Esophagus squamous epithelium (tissue), 5 donors: ENCODE measurements at regions not wholly inside any gene's neighbourhood (a gene's known extent, or its start where the extent isn't known, plus 50 kb on each side); places are given as distances from the start of the nearest gene placed in this dataset.

Experiments
- DNase-seq: peaks from one replicate; lab custom pipeline; 2025; lab: John Stamatoyannopoulos, UW
- H3K27ac ChIP-seq, 4 donors: fragments of 200-600 bp; sonication (generic); one replicate each; pipeline ENCODE4 v1.5.1; 2016 to 2019; ENCODE audit warnings: mild to moderate bottlenecking in 1 of 4
- H3K27me3 ChIP-seq, 4 donors: fragments of 200-600 bp; sonication (generic); 1 replicate in 3 of 4; 2 replicates in 1 of 4; pipeline versions ENCODE4 v1.5.1 to v1.6.0; 2017 to 2021; ENCODE audit warnings: antibody characterized with exemption in 1 of 4
- H3K36me3 ChIP-seq, 3 donors: fragments of 200-600 bp; sonication (generic); one replicate each; pipeline ENCODE4 v1.5.1; 2016 to 2019
- H3K4me1 ChIP-seq, 3 donors: fragments of 200-600 bp; sonication (generic); one replicate each; pipeline ENCODE4 v1.5.1; 2017 to 2019
- H3K4me3 ChIP-seq, 4 donors: fragments of 200-600 bp; sonication (generic); 1 replicate in 3 of 4; 2 replicates in 1 of 4; pipeline ENCODE4 v1.5.1; 2016 to 2019; ENCODE audit warnings: mild to moderate bottlenecking in 2 of 4, moderate library complexity in 1 of 4
- H3K9me3 ChIP-seq, 3 donors: fragments of 200-600 bp; sonication (generic); one replicate each; pipeline ENCODE4 v1.5.1; 2016 to 2019
- POLR2A ChIP-seq, 4 donors: fragments of 450-650 bp; IDR thresholded peaks; one replicate each; pipeline ENCODE4 v1.6.1; 2017; ENCODE audit warnings: antibody characterized with exemption in 4 of 4, mild to moderate bottlenecking in 4 of 4, moderate library complexity in 3 of 4
- WGBS, 2 donors: methylation state at CpG; one replicate each; pipeline ENCODE4 v1.1.5; 2018; 5-methylcytosine and 5-hydroxymethylcytosine counted together
- intact Hi-C: fragments of 100-400 bp; cut with DNase I; formaldehyde crosslinking; loops from one replicate; pipeline ENCODE4 v1.15.0; 2022
- TF ChIP-seq, protein P1 (sequence below), 6 experiments: fragments of 450-650 bp in 4 of 6; fragments of 200-600 bp in 2 of 6; sonication (generic) in 2 of 6; IDR thresholded peaks; one replicate each; pipeline ENCODE4 v1.5.1; 2016 to 2019; ENCODE audit warnings: antibody characterized with exemption in 6 of 6, mild to moderate bottlenecking in 4 of 6, moderate library complexity in 4 of 6
- donor health status: DM: yes; HTN: yes; CAD: no.

- intact Hi-C loops: no loop called here
- 61 to 69% methylated on average over 4 of the region's 4 CpGs for WGBS, 2 donors
- Histone ChIP-seq H3K27me3 (no peaks in the 10 kb centered on the region), H3K27ac (no peak overlapping the region), H3K4me1 (no peaks in the 10 kb centered on the region), H3K4me3 (no peak overlapping the region), H3K9me3 (no peaks in the 10 kb centered on the region), H3K36me3 (no peaks in the 10 kb centered on the region)
- DNase-seq: no peak
- TF ChIP-seq POLR2A (IDR thresholded peaks at IDR 0.05): no peak
- TF ChIP-seq, protein P1, sequence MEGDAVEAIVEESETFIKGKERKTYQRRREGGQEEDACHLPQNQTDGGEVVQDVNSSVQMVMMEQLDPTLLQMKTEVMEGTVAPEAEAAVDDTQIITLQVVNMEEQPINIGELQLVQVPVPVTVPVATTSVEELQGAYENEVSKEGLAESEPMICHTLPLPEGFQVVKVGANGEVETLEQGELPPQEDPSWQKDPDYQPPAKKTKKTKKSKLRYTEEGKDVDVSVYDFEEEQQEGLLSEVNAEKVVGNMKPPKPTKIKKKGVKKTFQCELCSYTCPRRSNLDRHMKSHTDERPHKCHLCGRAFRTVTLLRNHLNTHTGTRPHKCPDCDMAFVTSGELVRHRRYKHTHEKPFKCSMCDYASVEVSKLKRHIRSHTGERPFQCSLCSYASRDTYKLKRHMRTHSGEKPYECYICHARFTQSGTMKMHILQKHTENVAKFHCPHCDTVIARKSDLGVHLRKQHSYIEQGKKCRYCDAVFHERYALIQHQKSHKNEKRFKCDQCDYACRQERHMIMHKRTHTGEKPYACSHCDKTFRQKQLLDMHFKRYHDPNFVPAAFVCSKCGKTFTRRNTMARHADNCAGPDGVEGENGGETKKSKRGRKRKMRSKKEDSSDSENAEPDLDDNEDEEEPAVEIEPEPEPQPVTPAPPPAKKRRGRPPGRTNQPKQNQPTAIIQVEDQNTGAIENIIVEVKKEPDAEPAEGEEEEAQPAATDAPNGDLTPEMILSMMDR (IDR thresholded peaks at IDR 0.05): no peak
These were observed 2361.9 kb downstream of the ARAP2 start for GRCh38 chr4:33882246-33882990.

GRCh38 chr4:33883111-33883510, 2361.2 kb downstream of the ARAP2 start:
- DNase-seq: no peak
- Histone ChIP-seq H3K36me3 (no peaks in the 10 kb centered on the region), H3K27me3 (no peaks in the 10 kb centered on the region), H3K9me3 (no peaks in the 10 kb centered on the region), H3K4me3 (no peak overlapping the region), H3K4me1 (no peaks in the 10 kb centered on the region), H3K27ac (no peak overlapping the region)
- TF ChIP-seq, protein P1 (IDR thresholded peaks at IDR 0.05): no peak
- TF ChIP-seq POLR2A (IDR thresholded peaks at IDR 0.05): no peak
- intact Hi-C loops: no loop called here

DNA sequence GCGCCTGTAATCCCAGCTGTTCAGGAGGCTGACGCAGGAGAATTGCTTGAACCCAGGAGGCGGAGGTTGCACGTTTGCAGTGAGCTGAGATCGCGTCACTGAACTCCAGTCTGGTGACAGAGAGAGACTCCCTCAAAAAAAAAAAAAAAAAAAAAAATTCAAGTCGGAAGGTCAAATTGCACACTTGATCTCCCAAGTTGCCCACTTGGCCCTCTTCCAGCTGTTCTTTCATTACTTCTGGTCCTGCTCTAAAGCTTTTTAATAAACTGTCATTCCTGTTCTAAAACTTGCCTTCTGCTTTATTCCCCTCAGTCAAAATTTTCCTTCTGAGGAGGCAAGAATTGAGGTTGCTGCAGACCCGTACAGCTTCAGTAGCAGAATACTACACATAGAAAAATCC, 2358.0 kb downstream of the ARAP2 start:
- H3K4me1 ChIP-seq: no peaks in the 10 kb centered on the region
- DNase-seq: no peak
- H3K27ac ChIP-seq: no peak overlapping the region
- no peaks in the 10 kb centered on the region for H3K36me3 ChIP-seq
- intact Hi-C loops: no loop called here
- no peaks in the 10 kb centered on the region for H3K9me3 ChIP-seq
- no peak overlapping the region for H3K4me3 ChIP-seq
- 84 to 92% methylated on average over 8 of the region's 8 CpGs for WGBS, 2 donors
- H3K27me3 ChIP-seq: no peaks in the 10 kb centered on the region
- TF ChIP-seq, protein P1 (IDR thresholded peaks at IDR 0.05): no peak
- TF ChIP-seq POLR2A (IDR thresholded peaks at IDR 0.05): no peak

DNA sequence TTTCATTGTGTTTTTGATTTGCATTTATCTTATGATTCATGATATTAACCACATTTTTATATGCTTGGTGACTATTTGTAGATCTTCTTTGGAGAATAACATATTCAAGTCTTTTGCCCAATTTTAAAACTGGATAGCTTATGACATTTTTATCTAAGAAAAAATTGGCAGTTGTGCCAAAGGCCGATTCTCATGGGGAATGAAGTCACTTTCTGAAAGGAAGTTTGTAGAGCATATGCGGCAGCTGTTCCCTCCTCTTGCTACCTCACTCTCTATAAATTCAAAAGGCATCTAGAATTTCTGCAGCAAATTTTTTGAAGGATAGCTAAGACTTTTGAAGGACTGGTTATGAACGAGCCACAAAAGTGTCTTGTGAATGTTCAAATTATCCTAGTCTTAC, 2353.5 kb downstream of the ARAP2 start:
- H3K36me3 ChIP-seq: no peaks in the 10 kb centered on the region
- DNase-seq: no peak
- intact Hi-C loops: no loop called here

DNA sequence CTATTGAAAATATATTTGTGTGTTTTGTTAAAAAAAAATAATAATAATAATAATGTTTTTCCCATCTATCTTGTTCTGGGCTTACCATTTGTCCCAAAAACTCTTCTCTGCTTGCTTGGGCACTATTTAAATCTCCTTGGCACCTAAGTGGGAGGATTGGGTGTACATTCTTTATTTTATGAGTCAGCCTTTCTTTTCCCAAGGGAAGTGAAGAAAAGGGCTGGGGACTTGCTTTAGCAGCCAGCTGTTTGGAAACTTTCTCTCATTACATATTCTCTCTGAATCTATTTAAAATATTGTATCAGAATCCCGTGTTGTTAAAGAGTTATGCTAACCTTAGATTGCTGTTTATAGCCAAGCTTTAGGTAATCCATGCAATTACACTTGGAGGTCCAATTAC, 2332.4 kb downstream of the ARAP2 start:
- no peak for DNase-seq
- no peaks in the 10 kb centered on the region for H3K36me3 ChIP-seq
- H3K4me3 ChIP-seq: no peak overlapping the region
- no peak overlapping the region for H3K27ac ChIP-seq
- no peaks in the 10 kb centered on the region for H3K9me3 ChIP-seq
- TF ChIP-seq POLR2A (IDR thresholded peaks at IDR 0.05): no peak
- TF ChIP-seq, protein P1 (IDR thresholded peaks at IDR 0.05): no peak
- 60 to 72% methylated on average over 1 of the region's 1 CpG for WGBS, 2 donors
- intact Hi-C loops: no loop called here
- H3K27me3 ChIP-seq: no peaks in the 10 kb centered on the region
- H3K4me1 ChIP-seq: no peaks in the 10 kb centered on the region

More for the DNA sequence above, 2353.5 kb downstream of the ARAP2 start:
- TF ChIP-seq, protein P1 (IDR thresholded peaks at IDR 0.05): no peak
- no peak for TF ChIP-seq POLR2A (IDR thresholded peaks at IDR 0.05)
- Histone ChIP-seq H3K27ac (no peak overlapping the region), H3K4me1 (no peaks in the 10 kb centered on the region), H3K4me3 (no peak overlapping the region), H3K27me3 (no peaks in the 10 kb centered on the region), H3K9me3 (no peaks in the 10 kb centered on the region)
- 63 to 68% methylated on average over 3 of the region's 3 CpGs for WGBS, 2 donors
